K562 (cell line): ENCODE measurements at regions not wholly inside any gene's neighbourhood (a gene's known extent, or its start where the extent isn't known, plus 50 kb on each side); places are given as distances from the start of the nearest gene placed in this dataset.
A peak's percentile ranks its signal among the peaks of the same experiment; 100 is the strongest.

Experiments used
- CHD2 ChIP-seq: IDR thresholded peaks from 2 replicates; pipeline ENCODE4 v1.6.1; 2011; ENCODE audit warnings: low read depth, low read length
- E2F6 ChIP-seq, 2 experiments: IDR thresholded peaks; 2 replicates each; pipeline ENCODE4 v1.6.1; 2011; ENCODE audit warnings: borderline replicate concordance in 1 of 2, control low read depth in 1 of 2, low read depth in 1 of 2, low read length in 1 of 2, mild to moderate bottlenecking in 1 of 2, mixed read lengths in 1 of 2, moderate library complexity in 1 of 2; ENCODE audit not compliant: insufficient read depth in 1 of 2, insufficient read length in 1 of 2, poor library complexity in 1 of 2, severe bottlenecking in 1 of 2; ENCODE audit errors: extremely low read depth in 1 of 2
- EP400 ChIP-seq: fragments of 450-650 bp; IDR thresholded peaks from 2 replicates; pipeline ENCODE4 v1.6.1; 2017; ENCODE audit warnings: antibody characterized with exemption, mild to moderate bottlenecking, moderate library complexity
- MBD1 ChIP-seq: fragments of 250-450 bp; sonication (Bioruptor Pico); IDR thresholded peaks from 2 replicates; pipeline ENCODE4 v1.8.0; 2022; ENCODE audit warnings: inconsistent platforms
- NFRKB ChIP-seq: fragments of 450-650 bp; IDR thresholded peaks from 2 replicates; pipeline ENCODE4 v1.6.1; 2016; ENCODE audit warnings: low read depth
- PCBP2 ChIP-seq: fragments of 200-400 bp; formaldehyde crosslinking; IDR thresholded peaks from 2 replicates; pipeline ENCODE4 v1.6.1; 2018; ENCODE audit warnings: low read length, low read depth, mild to moderate bottlenecking, moderate library complexity; ENCODE audit not compliant: poor library complexity, severe bottlenecking
- RCOR1 ChIP-seq, 2 experiments: IDR thresholded peaks; 2 replicates each; pipeline ENCODE4 v1.6.1; 2012; ENCODE audit warnings: low read depth in 2 of 2, low read length in 2 of 2, borderline replicate concordance in 1 of 2, improper control_type of control experiment in 1 of 2
- SRSF9 ChIP-seq: fragments of 200-400 bp; formaldehyde crosslinking; IDR thresholded peaks from 2 replicates; pipeline ENCODE4 v1.6.1; 2017; ENCODE audit warnings: low read depth, low read length, borderline replicate concordance
- TAF9B ChIP-seq: fragments of 450-650 bp; IDR thresholded peaks from 2 replicates; pipeline ENCODE4 v1.6.1; 2018; ENCODE audit warnings: mild to moderate bottlenecking; ENCODE audit not compliant: partially characterized antibody
- TFAM ChIP-seq: fragments of 250-450 bp; sonication (Bioruptor Pico); conservative IDR thresholded peaks from 2 replicates; pipeline ENCODE4 v1.5.0; 2021; ENCODE audit warnings: mild to moderate bottlenecking, moderate library complexity

- no peak for TF ChIP-seq PCBP2
- no peak for TF ChIP-seq SRSF9
- peak in 1 of 2 experiments; percentile 6 for TF ChIP-seq E2F6 (IDR thresholded peaks at IDR 0.05; ENCODE audit: borderline replicate concordance in 1 of 2, extremely low read depth in 1 of 2, insufficient read depth in 1 of 2, insufficient read length in 1 of 2, low read depth in 1 of 2, low read length in 1 of 2, poor library complexity in 1 of 2, severe bottlenecking in 1 of 2)
- TF ChIP-seq MBD1 (CRISPR knock-in tag) = 0 out of 2 replicates have a peak, but pooled peaks have one; percentile 55
- TF ChIP-seq CHD2 = no peak
- 0 out of 4 replicates have a peak, but pooled peaks of 1 of the 2 experiments have one; percentile 16 for TF ChIP-seq RCOR1 (IDR thresholded peaks at IDR 0.05; ENCODE audit: borderline replicate concordance in 1 of 2, low read depth in 2 of 2, low read length in 2 of 2)
- TF ChIP-seq TFAM (CRISPR knock-in tag) = no peak
- peak; percentile 18; the same call in 1 of the 2 replicates for TF ChIP-seq EP400
- TF ChIP-seq NFRKB = 0 out of 2 replicates have a peak, but pooled peaks have one; percentile 28
- TF ChIP-seq TAF9B = peak; percentile 18
Observed at GRCh38 chr6:27558028-27558724, 85.3 kb upstream of the ZNF184 start (continued).
